ENCODE measurements at regions not wholly inside any gene's neighbourhood (a gene's known extent, or its start where the extent isn't known, plus 50 kb on each side); places are given as distances from the start of the nearest gene placed in this dataset.

DNA sequence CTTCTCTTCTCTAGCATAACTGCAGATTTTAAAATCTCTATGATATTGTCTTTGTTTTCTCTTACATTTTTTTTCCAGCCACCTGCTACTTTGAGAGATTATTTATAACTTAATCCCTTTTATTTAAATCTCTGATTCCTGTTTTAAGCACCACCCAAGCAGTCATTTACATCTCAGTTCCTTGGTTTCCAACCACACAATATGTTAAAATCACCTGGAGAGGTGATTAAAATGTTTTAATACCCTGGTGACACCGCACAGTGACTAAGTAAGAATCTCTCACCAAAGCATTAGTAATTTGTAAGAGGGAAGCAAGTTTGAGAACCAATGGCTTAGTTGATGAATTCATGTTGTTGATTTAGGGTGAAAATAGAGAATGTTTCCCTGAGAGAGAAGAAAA, 849.8 kb downstream of the TMTC2 start:
- Histone ChIP-seq H3K36me3 (no peaks in the 10 kb centered on the region), H3K4me1 (no peaks in the 10 kb centered on the region), H3K9me3 (no peaks in the 10 kb centered on the region), H3K27me3 (no peaks in the 10 kb centered on the region), H3K4me3 (no peak overlapping the region), H3K27ac (no peak overlapping the region)
- no peak for TF ChIP-seq EP300 (IDR thresholded peaks at IDR 0.05)
- TF ChIP-seq, protein P1, sequence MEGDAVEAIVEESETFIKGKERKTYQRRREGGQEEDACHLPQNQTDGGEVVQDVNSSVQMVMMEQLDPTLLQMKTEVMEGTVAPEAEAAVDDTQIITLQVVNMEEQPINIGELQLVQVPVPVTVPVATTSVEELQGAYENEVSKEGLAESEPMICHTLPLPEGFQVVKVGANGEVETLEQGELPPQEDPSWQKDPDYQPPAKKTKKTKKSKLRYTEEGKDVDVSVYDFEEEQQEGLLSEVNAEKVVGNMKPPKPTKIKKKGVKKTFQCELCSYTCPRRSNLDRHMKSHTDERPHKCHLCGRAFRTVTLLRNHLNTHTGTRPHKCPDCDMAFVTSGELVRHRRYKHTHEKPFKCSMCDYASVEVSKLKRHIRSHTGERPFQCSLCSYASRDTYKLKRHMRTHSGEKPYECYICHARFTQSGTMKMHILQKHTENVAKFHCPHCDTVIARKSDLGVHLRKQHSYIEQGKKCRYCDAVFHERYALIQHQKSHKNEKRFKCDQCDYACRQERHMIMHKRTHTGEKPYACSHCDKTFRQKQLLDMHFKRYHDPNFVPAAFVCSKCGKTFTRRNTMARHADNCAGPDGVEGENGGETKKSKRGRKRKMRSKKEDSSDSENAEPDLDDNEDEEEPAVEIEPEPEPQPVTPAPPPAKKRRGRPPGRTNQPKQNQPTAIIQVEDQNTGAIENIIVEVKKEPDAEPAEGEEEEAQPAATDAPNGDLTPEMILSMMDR (IDR thresholded peaks at IDR 0.05), result no peak
- no peak for TF ChIP-seq POLR2A (IDR thresholded peaks at IDR 0.05)
- no peak for TF ChIP-seq POLR2AphosphoS5 (IDR thresholded peaks at IDR 0.05)
- 79% methylated on average over 1 of the region's 1 CpG for WGBS
- DNase-seq (ENCODE audit: low spot score in 2 of 2), result no peak

DNA sequence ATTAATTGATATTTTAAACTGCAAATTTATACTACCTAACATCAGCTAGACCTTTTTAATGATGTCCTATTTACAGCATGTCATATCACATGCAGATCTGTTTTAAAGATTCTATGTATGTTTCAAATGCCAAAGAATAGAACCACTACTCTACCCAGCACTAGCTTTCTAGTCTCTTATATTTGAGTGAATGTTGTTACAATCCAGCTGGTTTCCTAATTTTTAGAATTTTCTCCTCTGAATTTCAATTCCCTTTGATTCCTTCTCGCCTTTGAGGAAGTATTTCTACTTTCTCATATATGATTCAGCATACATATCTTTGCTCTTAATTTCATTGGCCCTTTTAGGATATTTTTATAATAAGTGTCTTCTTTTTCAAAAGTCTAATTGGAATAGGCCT, 841.9 kb downstream of the TMTC2 start:
- no peaks in the 10 kb centered on the region for H3K36me3 ChIP-seq
- H3K27me3 ChIP-seq, result no peaks in the 10 kb centered on the region
- H3K4me1 ChIP-seq, result no peaks in the 10 kb centered on the region
- no peak for DNase-seq (ENCODE audit: low spot score in 2 of 2)
- TF ChIP-seq, protein P1 (IDR thresholded peaks at IDR 0.05), result no peak
- TF ChIP-seq EP300 (IDR thresholded peaks at IDR 0.05) (no peak), POLR2AphosphoS5 (IDR thresholded peaks at IDR 0.05) (no peak), POLR2A (IDR thresholded peaks at IDR 0.05) (no peak)
- WGBS, result 76% methylated on average over 1 of the region's 1 CpG
- no peak overlapping the region for H3K27ac ChIP-seq
- H3K4me3 ChIP-seq, result no peak overlapping the region
- H3K9me3 ChIP-seq, result no peaks in the 10 kb centered on the region

DNA sequence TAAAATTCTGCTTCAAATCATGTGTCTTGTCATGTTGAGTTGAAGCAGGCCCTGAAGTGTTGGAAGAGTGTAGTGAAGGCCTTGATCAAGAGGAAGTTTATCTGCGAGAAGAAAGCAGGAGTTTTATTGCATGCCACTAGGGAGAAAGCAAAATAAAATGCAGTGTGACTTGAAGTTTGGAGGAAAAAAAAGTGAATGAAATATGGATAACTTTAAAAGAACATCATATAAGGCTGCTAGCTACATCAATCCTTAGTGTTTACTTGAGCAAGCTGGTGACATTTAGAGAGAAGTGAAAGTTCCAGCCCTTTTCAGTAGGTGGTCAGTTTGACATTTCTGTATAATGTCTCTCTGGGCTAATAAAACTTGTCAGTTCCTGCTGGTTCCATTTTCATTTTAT, 841.1 kb downstream of the TMTC2 start:
- H3K27ac ChIP-seq, result no peak overlapping the region
- TF ChIP-seq EP300 (IDR thresholded peaks at IDR 0.05) (no peak), POLR2A (IDR thresholded peaks at IDR 0.05) (no peak), POLR2AphosphoS5 (IDR thresholded peaks at IDR 0.05) (no peak)
- TF ChIP-seq, protein P1 (IDR thresholded peaks at IDR 0.05), result no peak
- H3K27me3 ChIP-seq, result no peaks in the 10 kb centered on the region
- 57% methylated on average over 1 of the region's 1 CpG for WGBS
- no peak overlapping the region for H3K4me3 ChIP-seq
- H3K4me1 ChIP-seq, result no peaks in the 10 kb centered on the region
- no peak for DNase-seq (ENCODE audit: low spot score in 2 of 2)
- no peaks in the 10 kb centered on the region for H3K36me3 ChIP-seq
- H3K9me3 ChIP-seq, result no peaks in the 10 kb centered on the region

DNA sequence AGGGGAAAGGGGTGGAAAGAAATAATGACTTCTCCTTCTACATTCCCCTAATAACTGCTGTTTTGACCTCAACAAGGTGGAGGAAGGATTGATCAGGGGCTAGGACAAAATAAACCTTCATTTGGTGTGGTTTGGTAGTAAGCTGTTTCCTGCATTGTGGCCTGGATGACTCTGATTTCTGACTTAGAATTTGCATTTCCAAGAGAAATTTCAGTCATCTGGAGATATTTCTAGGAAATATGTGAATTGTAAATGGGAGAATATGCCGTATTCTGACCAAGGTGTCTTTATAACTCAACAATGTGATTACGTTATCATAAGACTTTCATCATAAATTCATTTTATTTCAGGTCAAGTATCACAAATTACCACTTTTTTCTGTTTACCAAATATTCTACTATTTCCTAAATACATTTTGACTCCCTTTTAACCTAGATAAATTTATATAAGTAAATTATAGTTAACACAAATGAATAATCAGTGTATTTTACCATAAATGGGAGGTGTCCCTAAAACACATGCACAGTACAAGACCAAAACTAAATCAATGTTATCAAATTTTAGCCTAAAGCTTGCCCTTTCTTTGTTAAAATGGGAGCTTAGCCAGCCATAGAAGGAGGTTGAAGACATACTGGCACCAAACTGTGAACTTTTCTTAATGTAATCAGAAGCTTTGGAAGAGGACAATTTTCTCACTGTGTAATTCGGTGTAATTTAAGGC, 828.8 kb downstream of the TMTC2 start:
- DNase-seq (ENCODE audit: low spot score in 2 of 2), result no peak
- Histone ChIP-seq H3K4me3 (no peak overlapping the region), H3K27ac (no peak overlapping the region), H3K4me1 (no peaks in the 10 kb centered on the region), H3K27me3 (no peaks in the 10 kb centered on the region), H3K36me3 (no peaks in the 10 kb centered on the region), H3K9me3 (no peaks in the 10 kb centered on the region)
- 93% methylated on average over 3 of the region's 3 CpGs for WGBS
- TF ChIP-seq POLR2A (IDR thresholded peaks at IDR 0.05) (no peak), EP300 (IDR thresholded peaks at IDR 0.05) (no peak)

DNA sequence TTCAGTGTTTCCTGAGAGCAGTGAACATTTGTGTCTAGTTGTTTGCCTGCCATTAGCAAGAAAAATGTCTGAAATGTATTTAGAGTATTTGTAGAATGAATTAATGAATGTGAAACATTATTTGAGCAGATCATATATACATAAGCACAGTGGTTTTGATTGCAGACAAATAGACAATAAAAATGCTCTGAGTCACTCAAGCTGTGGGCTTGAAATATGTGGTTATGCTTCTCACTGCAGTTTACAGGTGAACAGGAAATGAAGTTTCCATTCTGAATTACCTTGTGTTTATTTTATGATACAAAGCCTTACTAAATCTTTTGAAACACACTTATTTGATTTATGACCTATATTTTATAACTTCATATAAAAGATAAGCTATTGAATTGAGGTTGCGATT, 827.7 kb downstream of the TMTC2 start:
- no peak for DNase-seq (ENCODE audit: low spot score in 2 of 2)
- Histone ChIP-seq H3K36me3 (no peaks in the 10 kb centered on the region), H3K9me3 (no peaks in the 10 kb centered on the region), H3K4me1 (no peaks in the 10 kb centered on the region), H3K4me3 (no peak overlapping the region), H3K27me3 (no peaks in the 10 kb centered on the region), H3K27ac (no peak overlapping the region)
- TF ChIP-seq POLR2A (IDR thresholded peaks at IDR 0.05), result no peak
- TF ChIP-seq, protein P1 (IDR thresholded peaks at IDR 0.05), result no peak
- no peak for TF ChIP-seq POLR2AphosphoS5 (IDR thresholded peaks at IDR 0.05)
- no peak for TF ChIP-seq EP300 (IDR thresholded peaks at IDR 0.05)
- WGBS, result 80% methylated on average over 1 of the region's 1 CpG

DNA sequence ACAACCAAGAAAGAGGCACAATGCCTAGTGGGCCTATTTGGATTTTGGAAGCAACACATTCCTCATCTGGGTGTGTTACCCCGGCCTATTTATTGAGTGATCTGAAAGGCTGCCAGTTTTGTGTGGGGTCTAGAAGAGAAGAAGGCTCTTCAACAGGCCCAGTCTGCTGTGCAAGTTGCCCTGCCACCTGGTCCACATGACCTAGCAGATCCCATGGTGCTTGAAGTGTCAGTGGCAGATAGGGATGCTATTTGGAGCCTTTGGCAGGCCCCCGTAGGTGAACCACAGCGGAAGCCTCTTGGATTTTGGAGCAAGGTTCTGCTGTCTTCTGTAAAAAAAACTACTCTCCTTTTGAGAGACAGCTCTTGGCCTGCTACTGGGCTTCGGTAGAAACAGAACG, 820.1 kb downstream of the TMTC2 start:
- no peaks in the 10 kb centered on the region for H3K27me3 ChIP-seq
- no peak for DNase-seq (ENCODE audit: low spot score in 2 of 2)
- TF ChIP-seq EP300 (IDR thresholded peaks at IDR 0.05) (no peak), POLR2A (IDR thresholded peaks at IDR 0.05) (no peak), POLR2AphosphoS5 (IDR thresholded peaks at IDR 0.05) (no peak)
- TF ChIP-seq, protein P1 (IDR thresholded peaks at IDR 0.05), result no peak

More for the DNA sequence above, 820.1 kb downstream of the TMTC2 start:
- Histone ChIP-seq H3K4me1 (no peaks in the 10 kb centered on the region), H3K4me3 (no peak overlapping the region), H3K9me3 (no peaks in the 10 kb centered on the region), H3K36me3 (no peaks in the 10 kb centered on the region), H3K27ac (no peak overlapping the region)
- 95% methylated on average over 5 of the region's 5 CpGs for WGBS
